B cell (primary cell): ENCODE measurements at regions not wholly inside any gene's neighbourhood (a gene's known extent, or its start where the extent isn't known, plus 50 kb on each side); places are given as distances from the start of the nearest gene placed in this dataset.

Experiments used
- ATAC-seq: fragments of 200-7000 bp; cut with Tn5 transposase; one replicate; pipeline ENCODE4 v1.10.0; 2021; ENCODE audit warnings: low read depth, mild to moderate bottlenecking, moderate number of reproducible peaks, moderate library complexity
- CTCF ChIA-PET: fragments of 350-600 bp; sonication (Branson Sonifier 250); formaldehyde crosslinking; loops from one replicate; lab custom pipeline; 2021; ENCODE audit warnings: antibody characterized with exemption, inconsistent platforms; lab: Charles Lee
- POLR2A ChIA-PET: fragments of 350-600 bp; sonication (Branson Sonifier 250); formaldehyde crosslinking; loops from one replicate; lab custom pipeline; 2021; ENCODE audit warnings: antibody characterized with exemption; lab: Charles Lee
- DNase-seq: peaks from one replicate; pipeline ENCODE4 v3.0.0; 2013
- H2AFZ ChIP-seq: 2 replicates; pipeline ENCODE4 v1.6.1; 2012; ENCODE audit warnings: mild to moderate bottlenecking, low read depth, low read length; ENCODE audit not compliant: insufficient read depth, poor library complexity, severe bottlenecking
- H3K27ac ChIP-seq, 2 donors: 1 replicate in 1 of 2; 2 replicates in 1 of 2; pipeline ENCODE4 v1.5.1; 2012 to 2013; ENCODE audit warnings: low read length in 2 of 2, mild to moderate bottlenecking in 2 of 2, moderate library complexity in 1 of 2
- H3K27me3 ChIP-seq, 4 experiments: fragments of 200-600 bp in 1 of 4; sonication (generic) in 1 of 4; replicated peaks in 1 of 4; 1 replicate in 2 of 4; 2 replicates in 2 of 4; pipeline versions ENCODE4 v1.6.1 to v1.7.0; 2013 to 2016; ENCODE audit warnings: low read length in 3 of 4, mild to moderate bottlenecking in 2 of 4, mixed read lengths in 1 of 4, moderate library complexity in 1 of 4; ENCODE audit not compliant: insufficient read depth in 4 of 4, control insufficient read depth in 3 of 4; ENCODE audit errors: control extremely low read depth in 1 of 4
- H3K36me3 ChIP-seq, 2 experiments: replicated peaks in 1 of 2; 1 replicate in 1 of 2; 2 replicates in 1 of 2; pipeline versions ENCODE4 v1.6.1 to v1.7.1; 2013; ENCODE audit warnings: low read length in 1 of 2; ENCODE audit not compliant: insufficient read depth in 2 of 2, control insufficient read depth in 1 of 2; ENCODE audit errors: control extremely low read depth in 1 of 2, extremely low read depth in 1 of 2
- H3K4me1 ChIP-seq, 2 donors: fragments of 200-600 bp in 1 of 2; sonication (generic) in 1 of 2; 1 replicate in 1 of 2; 2 replicates in 1 of 2; pipeline versions ENCODE4 v1.5.1 to v1.6.1; 2013 to 2017; ENCODE audit warnings: low read length in 2 of 2; ENCODE audit not compliant: control insufficient read depth in 2 of 2, insufficient read depth in 2 of 2
- H3K4me2 ChIP-seq: replicated peaks from 2 replicates; pipeline ENCODE3; 2012; ENCODE audit warnings: mild to moderate bottlenecking, low read depth, low read length; ENCODE audit not compliant: poor library complexity, severe bottlenecking
- H3K4me3 ChIP-seq, 5 experiments: fragments of 200-600 bp in 1 of 5; sonication (generic) in 1 of 5; 1 replicate in 3 of 5; 2 replicates in 2 of 5; pipeline versions ENCODE4 v1.5.1 to v1.7.0; 2011 to 2016; ENCODE audit warnings: low read length in 4 of 5, mild to moderate bottlenecking in 4 of 5, low read depth in 2 of 5, control low read depth in 1 of 5, moderate library complexity in 1 of 5; ENCODE audit not compliant: insufficient read depth in 1 of 5; ENCODE audit errors: control extremely low read depth in 1 of 5, extremely low read depth in 1 of 5
- H3K79me2 ChIP-seq: fragments of 200-600 bp; sonication (generic); one replicate; pipeline ENCODE4 v1.6.0; 2016; ENCODE audit warnings: low read length; ENCODE audit not compliant: control insufficient read depth, insufficient read depth
- H3K9ac ChIP-seq: fragments of 200-600 bp; sonication (generic); 2 replicates; pipeline ENCODE4 v1.6.1; 2017; ENCODE audit warnings: mild to moderate bottlenecking, low read length, moderate library complexity
- H3K9me3 ChIP-seq, 3 donors: one replicate each; pipeline versions ENCODE4 v1.6.1 to v1.7.1; 2013; ENCODE audit warnings: low read length in 2 of 3; ENCODE audit not compliant: control insufficient read depth in 2 of 3, insufficient read depth in 1 of 3; ENCODE audit errors: control extremely low read depth in 1 of 3
- H4K20me1 ChIP-seq: 2 replicates; pipeline ENCODE4 v1.6.0; 2012; ENCODE audit warnings: mild to moderate bottlenecking, low read length; ENCODE audit not compliant: insufficient read depth, control insufficient read depth, poor library complexity, severe bottlenecking
- H3K27ac Mint-ChIP-seq: one replicate; pipeline ENCODE4 v1.8.0; 2021; ENCODE audit warnings: mixed read lengths
- H3K27me3 Mint-ChIP-seq: one replicate; pipeline ENCODE4 v1.8.0; 2021; ENCODE audit warnings: mixed read lengths
- H3K4me1 Mint-ChIP-seq: one replicate; pipeline ENCODE4 v1.8.0; 2021; ENCODE audit warnings: mixed read lengths
- H3K4me3 Mint-ChIP-seq: one replicate; pipeline ENCODE4 v1.8.0; 2021; ENCODE audit warnings: mixed read lengths
- H3K9me3 Mint-ChIP-seq: one replicate; pipeline ENCODE4 v1.8.0; 2022; ENCODE audit warnings: mixed read lengths; ENCODE audit not compliant: insufficient read depth
- EZH2 ChIP-seq: IDR thresholded peaks from 2 replicates; pipeline ENCODE4 v1.6.1; 2012; ENCODE audit warnings: borderline replicate concordance, low read depth, mild to moderate bottlenecking, moderate library complexity, low read length; ENCODE audit not compliant: insufficient read depth, poor library complexity, severe bottlenecking
- WGBS: methylation state at CpG from one replicate; pipeline ENCODE4 v1.1.5; 2013; ENCODE audit warnings: missing lambda C conversion rate; ENCODE audit not compliant: insufficient coverage; 5-methylcytosine and 5-hydroxymethylcytosine counted together
- intact Hi-C: fragments of 100-400 bp; cut with micrococcal nuclease; formaldehyde crosslinking; loops from one replicate; pipeline ENCODE4 v1.10.0; 2022
- TF ChIP-seq, protein P1 (sequence below): fragments of 200-600 bp; IDR thresholded peaks from one replicate; pipeline ENCODE4 v1.8.0; 2022; ENCODE audit warnings: antibody characterized with exemption, mild to moderate bottlenecking

DNA sequence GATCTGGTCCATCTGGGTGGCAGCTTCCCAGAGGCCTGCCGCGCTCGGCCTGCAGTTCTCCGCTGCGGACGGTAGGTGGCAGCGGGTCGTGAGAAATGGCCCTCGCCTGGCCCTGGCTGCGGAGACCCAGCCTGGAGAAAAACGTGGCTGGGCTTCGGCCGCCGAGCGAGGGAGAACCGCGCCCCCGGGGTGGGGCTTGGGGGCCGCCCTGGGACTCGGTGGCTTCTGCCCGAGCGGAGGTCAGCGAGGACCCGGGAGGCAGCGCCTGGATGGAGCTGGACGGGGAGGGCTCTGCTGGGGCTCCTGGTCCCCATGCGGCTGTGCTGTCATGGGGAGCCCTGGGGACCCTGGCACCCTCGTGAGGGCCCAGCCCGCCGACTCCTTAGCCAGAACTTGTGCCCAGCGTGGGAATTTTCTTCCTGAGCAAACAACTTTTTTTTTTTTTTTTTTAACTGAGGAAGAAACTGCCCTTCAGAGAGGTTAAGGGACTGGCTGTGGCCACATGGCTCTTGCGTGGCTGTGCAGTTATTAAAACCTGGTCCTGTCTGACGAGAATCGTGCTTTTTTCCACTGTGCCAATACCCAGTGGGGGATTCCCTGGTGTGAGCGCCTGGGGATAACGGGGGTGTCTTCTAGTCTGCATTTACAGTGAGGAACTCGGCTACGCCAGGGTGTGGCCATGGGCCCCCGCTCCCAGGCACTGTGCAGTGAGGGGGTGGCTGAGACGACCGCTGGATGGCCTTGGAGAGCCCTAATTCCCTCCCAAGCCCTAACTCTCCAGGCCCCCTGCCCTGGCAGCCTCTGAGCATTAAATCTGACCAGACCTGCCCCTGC lies 535.6 kb downstream of the INSC start:
- Mint-ChIP-seq H3K9me3 (no peaks in the 10 kb centered on the region), H3K27me3 (peaks cover 19% of the 10 kb centered on the region), H3K4me3 (no peak overlapping the region), H3K27ac (no peak overlapping the region), H3K4me1 (peaks cover 3% of the 10 kb centered on the region)
- no peaks in the 10 kb centered on the region for H4K20me1 ChIP-seq
- no peak overlapping the region for H3K4me3 ChIP-seq
- ChIA-PET CTCF (no interaction called here), POLR2A (no interaction called here)
- no peaks in the 10 kb centered on the region for H3K79me2 ChIP-seq
- H3K9ac ChIP-seq = no peak overlapping the region
- peak overlapping the region; percentile 53 for H3K4me2 ChIP-seq
- DNase-seq (peak; percentile 44), ATAC-seq (peak; percentile 67)
- H3K4me1 ChIP-seq = peaks cover 7 to 8% of the 10 kb centered on the region in 2 donors
- TF ChIP-seq, protein P1, sequence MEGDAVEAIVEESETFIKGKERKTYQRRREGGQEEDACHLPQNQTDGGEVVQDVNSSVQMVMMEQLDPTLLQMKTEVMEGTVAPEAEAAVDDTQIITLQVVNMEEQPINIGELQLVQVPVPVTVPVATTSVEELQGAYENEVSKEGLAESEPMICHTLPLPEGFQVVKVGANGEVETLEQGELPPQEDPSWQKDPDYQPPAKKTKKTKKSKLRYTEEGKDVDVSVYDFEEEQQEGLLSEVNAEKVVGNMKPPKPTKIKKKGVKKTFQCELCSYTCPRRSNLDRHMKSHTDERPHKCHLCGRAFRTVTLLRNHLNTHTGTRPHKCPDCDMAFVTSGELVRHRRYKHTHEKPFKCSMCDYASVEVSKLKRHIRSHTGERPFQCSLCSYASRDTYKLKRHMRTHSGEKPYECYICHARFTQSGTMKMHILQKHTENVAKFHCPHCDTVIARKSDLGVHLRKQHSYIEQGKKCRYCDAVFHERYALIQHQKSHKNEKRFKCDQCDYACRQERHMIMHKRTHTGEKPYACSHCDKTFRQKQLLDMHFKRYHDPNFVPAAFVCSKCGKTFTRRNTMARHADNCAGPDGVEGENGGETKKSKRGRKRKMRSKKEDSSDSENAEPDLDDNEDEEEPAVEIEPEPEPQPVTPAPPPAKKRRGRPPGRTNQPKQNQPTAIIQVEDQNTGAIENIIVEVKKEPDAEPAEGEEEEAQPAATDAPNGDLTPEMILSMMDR = peak; percentile 64
- no peak for TF ChIP-seq EZH2
- WGBS = 3% methylated on average over 36 of the region's 41 CpGs
- H3K36me3 ChIP-seq = no peaks in the 10 kb centered on the region
- peak overlapping the region; percentile 22 for H2AFZ ChIP-seq
- H3K9me3 ChIP-seq = peaks cover 0 to 13% (median 0%) of the 10 kb centered on the region in 3 donors
- peaks cover 0 to 21% (median 11%) of the 10 kb centered on the region in 4 experiments for H3K27me3 ChIP-seq
- no peak overlapping the region for H3K27ac ChIP-seq
- intact Hi-C loops = no loop called here

DNA sequence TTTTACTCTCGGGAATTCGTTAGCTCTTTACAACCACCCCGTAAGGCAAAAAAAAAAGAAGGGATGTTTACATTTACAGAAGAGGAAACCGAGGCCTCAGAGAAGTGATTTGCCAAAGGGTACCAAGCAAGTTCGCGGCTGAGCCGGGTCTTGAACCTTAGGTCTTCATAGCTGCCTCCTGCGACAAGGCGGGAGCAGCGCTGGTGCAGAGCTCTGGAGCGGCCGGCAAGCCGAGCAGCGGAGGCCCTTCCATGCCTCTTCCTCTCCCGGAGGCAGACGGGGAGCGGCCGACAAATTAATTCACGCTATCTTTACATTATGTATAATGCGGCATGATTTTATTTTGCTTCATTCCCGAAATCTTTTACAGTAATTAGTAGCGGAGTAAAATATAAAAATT lies 536.3 kb downstream of the INSC start:
- CTCF ChIA-PET = interaction anchor here (0.6 kb wide), 1 partner anchor 282 kb away, joined by 3 read pairs; no protein-coding TSS in a partner anchor
- peaks cover 7 to 8% of the 10 kb centered on the region in 2 donors for H3K4me1 ChIP-seq
- no peaks in the 10 kb centered on the region for H3K9me3 Mint-ChIP-seq
- H3K4me3 Mint-ChIP-seq = no peak overlapping the region
- TF ChIP-seq EZH2 = no peak
- TF ChIP-seq, protein P1 = no peak
- ATAC-seq = no peak
- no peak overlapping the region for H3K27ac Mint-ChIP-seq
- whole genome bisulfite sequencing = 66% methylated on average over 11 of the region's 22 CpGs
- no peak overlapping the region for H3K4me3 ChIP-seq
- no peaks in the 10 kb centered on the region for H4K20me1 ChIP-seq
- H3K4me1 Mint-ChIP-seq = peaks cover 3% of the 10 kb centered on the region
- H3K4me2 ChIP-seq = no peak overlapping the region
- no peak overlapping the region for H3K27ac ChIP-seq
- peaks cover 19% of the 10 kb centered on the region for H3K27me3 Mint-ChIP-seq
- peaks cover 0 to 21% (median 11%) of the 10 kb centered on the region in 4 experiments for H3K27me3 ChIP-seq
- H3K9ac ChIP-seq = no peak overlapping the region
- intact Hi-C loops = no loop called here
- peaks cover 0 to 13% (median 0%) of the 10 kb centered on the region in 3 donors for H3K9me3 ChIP-seq
- POLR2A ChIA-PET = no interaction called here
- H2AFZ ChIP-seq = no peak overlapping the region
- no peaks in the 10 kb centered on the region for H3K79me2 ChIP-seq
- no peak for DNase-seq
- H3K36me3 ChIP-seq = no peaks in the 10 kb centered on the region
